D721Med (cell line): ENCODE measurements at regions not wholly inside any gene's neighbourhood (a gene's known extent, or its start where the extent isn't known, plus 50 kb on each side); places are given as distances from the start of the nearest gene placed in this dataset.
A peak's percentile ranks its signal among the peaks of the same experiment; 100 is the strongest.

Experiments used
- DNase-seq: peaks from one replicate; pipeline ENCODE4 v3.0.0; 2011; ENCODE audit warnings: low spot score; ENCODE audit not compliant: insufficient read length
- FAIRE-seq: peaks from 2 replicates; lab custom pipeline; 2011; peaks lifted over from hg19 to GRCh38; lab: Jason Lieb, UNC
- TF ChIP-seq, protein P1 (sequence below): IDR thresholded peaks from 2 replicates; pipeline ENCODE4 v1.5.1; 2012; ENCODE audit warnings: mild to moderate bottlenecking, control low read depth; ENCODE audit not compliant: insufficient read depth; ENCODE audit errors: missing control alignments

DNA sequence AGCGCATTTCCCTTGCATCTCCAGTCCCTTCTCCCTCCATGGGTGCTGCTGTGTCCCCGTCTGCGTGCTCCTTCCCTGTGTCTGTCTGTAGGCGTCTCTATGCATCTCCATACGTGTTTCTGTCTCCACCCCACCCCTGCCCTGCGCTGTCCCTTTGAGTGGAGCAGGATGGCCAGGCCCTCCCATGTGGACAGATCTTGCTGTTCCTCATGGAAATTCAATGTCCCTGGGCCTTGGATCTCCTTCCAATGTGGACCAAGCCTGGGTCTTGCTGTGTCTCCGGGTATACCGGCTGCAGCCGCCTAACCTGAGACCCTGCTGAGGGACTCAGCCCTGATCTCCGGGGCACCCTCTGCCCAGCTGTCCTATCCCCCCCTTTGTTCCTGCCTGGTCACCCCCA, 172.7 kb downstream of the BMP7 start:
- FAIRE-seq: no peak
- DNase-seq: no peak

DNA sequence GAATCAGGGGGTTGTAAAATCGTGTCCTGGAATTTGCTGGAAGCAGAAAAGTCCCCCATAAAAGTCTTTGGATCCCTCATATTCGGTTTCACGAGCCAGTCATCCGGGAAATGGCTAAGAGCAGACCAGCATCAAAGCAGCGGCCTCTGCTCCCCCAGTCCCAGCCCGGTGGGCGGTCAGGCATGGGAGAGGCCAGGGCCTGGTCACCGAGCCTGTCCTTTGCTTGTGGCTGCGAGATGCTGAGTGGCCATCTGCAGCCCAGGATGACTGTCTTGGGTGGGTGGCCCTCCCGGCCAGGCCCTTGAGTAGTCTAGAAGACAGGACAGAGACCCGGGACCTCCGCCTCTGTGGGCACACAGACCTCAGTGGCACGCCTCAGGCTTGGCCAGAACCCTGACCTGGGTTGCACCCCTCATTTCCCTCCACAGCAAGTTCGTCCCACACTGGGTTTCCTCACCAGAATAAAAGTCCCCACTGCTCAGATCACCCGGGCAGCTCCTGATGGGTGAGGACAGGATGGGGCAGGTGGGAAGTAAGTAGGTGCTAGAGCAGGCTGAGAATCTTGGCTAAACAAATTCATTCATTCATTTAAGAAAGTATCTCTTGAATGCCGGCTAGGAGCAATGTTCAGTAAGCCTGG, 172.1 kb downstream of the BMP7 start:
- DNase-seq: no peak
- no peak for FAIRE-seq
- TF ChIP-seq, protein P1, sequence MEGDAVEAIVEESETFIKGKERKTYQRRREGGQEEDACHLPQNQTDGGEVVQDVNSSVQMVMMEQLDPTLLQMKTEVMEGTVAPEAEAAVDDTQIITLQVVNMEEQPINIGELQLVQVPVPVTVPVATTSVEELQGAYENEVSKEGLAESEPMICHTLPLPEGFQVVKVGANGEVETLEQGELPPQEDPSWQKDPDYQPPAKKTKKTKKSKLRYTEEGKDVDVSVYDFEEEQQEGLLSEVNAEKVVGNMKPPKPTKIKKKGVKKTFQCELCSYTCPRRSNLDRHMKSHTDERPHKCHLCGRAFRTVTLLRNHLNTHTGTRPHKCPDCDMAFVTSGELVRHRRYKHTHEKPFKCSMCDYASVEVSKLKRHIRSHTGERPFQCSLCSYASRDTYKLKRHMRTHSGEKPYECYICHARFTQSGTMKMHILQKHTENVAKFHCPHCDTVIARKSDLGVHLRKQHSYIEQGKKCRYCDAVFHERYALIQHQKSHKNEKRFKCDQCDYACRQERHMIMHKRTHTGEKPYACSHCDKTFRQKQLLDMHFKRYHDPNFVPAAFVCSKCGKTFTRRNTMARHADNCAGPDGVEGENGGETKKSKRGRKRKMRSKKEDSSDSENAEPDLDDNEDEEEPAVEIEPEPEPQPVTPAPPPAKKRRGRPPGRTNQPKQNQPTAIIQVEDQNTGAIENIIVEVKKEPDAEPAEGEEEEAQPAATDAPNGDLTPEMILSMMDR: no peak

More for the DNA sequence above, 172.7 kb downstream of the BMP7 start:
- TF ChIP-seq, protein P1: no peak

DNA sequence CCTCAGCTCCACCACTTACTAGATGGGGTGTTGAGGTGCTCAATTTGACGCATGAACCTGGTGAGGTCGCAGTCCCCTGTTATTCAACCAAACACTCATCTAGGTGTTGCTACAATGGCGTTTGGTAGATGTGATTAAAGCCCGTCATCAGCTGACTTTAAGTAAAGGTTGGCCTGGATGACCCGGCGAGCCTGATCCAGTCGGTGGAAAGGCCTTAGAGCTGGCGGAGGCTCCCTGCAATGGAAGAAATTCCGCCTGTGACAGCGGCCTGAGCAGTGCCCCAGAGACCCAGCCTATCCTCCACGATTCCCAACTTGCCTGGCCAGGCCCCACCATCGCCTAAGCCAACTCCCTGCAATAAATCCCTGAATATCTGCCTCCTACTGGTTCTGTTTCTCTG, 171.4 kb downstream of the BMP7 start:
- TF ChIP-seq, protein P1: no peak
- no peak for DNase-seq
- FAIRE-seq: no peak

DNA sequence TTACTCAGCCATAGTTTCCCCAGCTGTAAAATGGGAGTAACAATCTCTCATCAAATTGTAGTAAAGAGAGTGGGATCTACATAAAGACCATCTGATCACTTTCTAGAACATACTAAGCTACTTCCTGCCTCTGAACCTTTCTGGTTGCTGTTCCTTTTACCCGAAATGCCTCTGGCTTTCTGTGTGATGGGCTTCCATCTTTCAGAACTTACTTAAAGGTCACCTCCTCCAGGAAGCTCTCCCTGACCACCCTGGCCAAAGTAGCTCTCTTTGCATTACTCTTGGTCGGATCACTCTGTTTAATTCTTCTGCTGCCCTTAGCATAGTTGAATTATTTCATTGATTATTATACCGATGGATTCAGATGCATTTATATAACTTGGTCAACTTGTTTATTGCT, 171.0 kb downstream of the BMP7 start:
- TF ChIP-seq, protein P1: no peak
- no peak for FAIRE-seq
- no peak for DNase-seq

DNA sequence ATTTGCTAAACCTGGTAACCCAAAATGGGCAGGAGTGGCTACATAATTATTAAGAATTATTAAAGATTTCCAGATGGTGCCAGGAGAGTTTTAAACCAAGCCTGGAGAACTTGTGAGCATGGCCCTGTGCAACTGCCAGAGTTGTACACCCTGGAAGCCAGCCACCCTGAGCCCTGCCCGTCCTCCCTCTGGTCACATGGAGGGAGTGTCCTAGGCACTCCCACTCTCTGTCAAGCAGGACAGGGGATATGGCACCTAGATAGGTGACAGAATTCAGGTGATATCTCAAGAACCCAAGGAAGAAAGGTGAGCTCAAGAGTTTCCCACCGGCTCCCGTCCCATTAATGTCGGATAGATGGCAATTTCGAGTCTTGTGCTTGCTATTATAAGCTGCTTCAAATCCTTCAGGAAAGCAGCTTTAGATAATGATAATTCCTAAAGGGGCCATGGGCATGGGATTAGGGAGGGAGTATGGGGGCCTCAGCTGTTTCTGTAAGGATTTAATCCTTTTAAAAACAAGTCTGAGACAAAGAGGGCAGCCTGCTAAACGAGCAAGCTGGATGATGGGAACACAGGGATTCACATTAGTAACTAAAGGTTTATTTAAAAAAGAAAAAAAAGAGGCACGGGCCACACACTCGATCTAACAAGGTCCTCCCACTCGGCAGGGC, 169.1 kb downstream of the BMP7 start:
- FAIRE-seq: peak; percentile 84
- TF ChIP-seq, protein P1: no peak
- peak; percentile 89 for DNase-seq

DNA sequence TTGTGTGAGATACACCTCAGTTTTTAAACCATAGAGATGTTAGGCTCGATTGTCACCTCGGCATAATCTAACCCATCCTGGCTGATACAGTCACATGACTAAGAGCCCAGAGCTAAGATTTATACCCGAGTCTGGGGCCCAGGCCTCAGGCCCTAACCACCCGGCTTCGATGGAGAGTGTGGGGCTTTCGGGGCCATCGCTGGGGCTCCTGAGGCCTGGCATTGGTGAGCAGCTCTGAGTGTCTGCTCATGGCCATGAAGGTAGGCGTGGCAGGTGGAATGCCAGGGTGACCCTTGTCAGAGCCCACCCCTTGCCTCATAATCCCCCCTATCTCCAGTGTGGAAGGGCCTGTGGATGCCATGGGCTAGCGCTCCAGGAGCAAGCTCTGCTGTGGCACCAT, 164.3 kb downstream of the BMP7 start:
- TF ChIP-seq, protein P1: no peak
- DNase-seq (no peak), FAIRE-seq (no peak)

DNA sequence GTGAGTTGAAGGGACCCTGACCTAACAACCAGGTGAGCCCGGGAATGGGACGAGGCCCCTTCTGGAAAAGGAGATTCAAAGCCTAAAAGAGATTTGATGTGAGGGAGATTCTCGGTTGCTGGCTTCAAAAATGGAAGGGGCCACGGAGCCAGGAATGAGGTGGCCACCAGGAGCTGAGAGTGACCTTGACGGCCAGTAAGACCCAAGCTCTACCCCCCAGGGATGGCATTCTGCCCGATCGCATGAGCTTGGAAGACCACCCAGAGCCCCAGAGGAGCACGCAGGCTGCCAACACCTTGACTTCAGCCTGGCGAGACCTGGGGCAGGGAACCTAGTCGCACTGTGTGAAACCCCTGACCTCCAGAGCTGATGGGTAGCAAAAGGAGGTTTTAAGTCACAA, 163.9 kb downstream of the BMP7 start:
- DNase-seq (no peak), FAIRE-seq (no peak)
- TF ChIP-seq, protein P1: no peak
